ENCODE measurements at regions not wholly inside any gene's neighbourhood (a gene's known extent, or its start where the extent isn't known, plus 50 kb on each side); places are given as distances from the start of the nearest gene placed in this dataset.

GRCh38 chr5:15142458-15142857 lies 270.9 kb upstream of the ANKH start:
- no peak overlapping the region for H2AK5ac ChIP-seq (ENCODE audit: low read length)
- H3K27me3 ChIP-seq (ENCODE audit: insufficient read depth, low read length): no peaks in the 10 kb centered on the region
- WGBS (ENCODE audit: extremely low coverage, insufficient coverage, insufficient read length): no CpG with 5 or more reads among the region's 5 CpGs
- H3K4ac ChIP-seq (ENCODE audit: low read depth, low read length): no peak overlapping the region
- H3K23ac ChIP-seq (ENCODE audit: low read length): no peak overlapping the region
- H2BK12ac ChIP-seq (ENCODE audit: low read length): no peak overlapping the region
- no peaks in the 10 kb centered on the region for H3K36me3 ChIP-seq (ENCODE audit: control insufficient read depth in 1 of 2, insufficient read depth in 2 of 2, low read length in 2 of 2)
- H2BK5ac ChIP-seq (ENCODE audit: low read depth, low read length, poor library complexity): no peak overlapping the region
- no peak overlapping the region for H4K12ac ChIP-seq (ENCODE audit: low read depth, low read length)
- no peaks in the 10 kb centered on the region for H3K9me3 ChIP-seq (ENCODE audit: insufficient read depth, low read depth, low read length)
- no peak overlapping the region for H4K91ac ChIP-seq (ENCODE audit: low read depth, low read length)
- no peak overlapping the region for H2AFZ ChIP-seq (ENCODE audit: insufficient read depth, low read length, poor library complexity)
- H3K4me2 ChIP-seq (ENCODE audit: low read length): no peak overlapping the region
- DNase-seq: no peak
- H3K9ac ChIP-seq (ENCODE audit: low read length): no peak overlapping the region
- H3K27ac ChIP-seq (ENCODE audit: low read depth, low read length): no peak overlapping the region
- H3K79me1 ChIP-seq (ENCODE audit: low read length): no peaks in the 10 kb centered on the region
- no peak overlapping the region for H4K8ac ChIP-seq (ENCODE audit: low read depth, low read length)
- no peak overlapping the region for H3K18ac ChIP-seq (ENCODE audit: low read length)
- no peak overlapping the region for H3K14ac ChIP-seq (ENCODE audit: low read length)
- no peaks in the 10 kb centered on the region for H3K79me2 ChIP-seq (ENCODE audit: control insufficient read depth, insufficient read depth, low read length, poor library complexity)
- no peak overlapping the region for H2BK120ac ChIP-seq (ENCODE audit: insufficient read depth, low read length, poor library complexity)
- H3K4me1 ChIP-seq (ENCODE audit: control insufficient read depth in 1 of 2, insufficient read depth in 2 of 2, low read length in 2 of 2): peaks cover 0 to 4% of the 10 kb centered on the region in 2 experiments
- no peak overlapping the region for H3K4me3 ChIP-seq (ENCODE audit: low read depth, low read length)

DNA sequence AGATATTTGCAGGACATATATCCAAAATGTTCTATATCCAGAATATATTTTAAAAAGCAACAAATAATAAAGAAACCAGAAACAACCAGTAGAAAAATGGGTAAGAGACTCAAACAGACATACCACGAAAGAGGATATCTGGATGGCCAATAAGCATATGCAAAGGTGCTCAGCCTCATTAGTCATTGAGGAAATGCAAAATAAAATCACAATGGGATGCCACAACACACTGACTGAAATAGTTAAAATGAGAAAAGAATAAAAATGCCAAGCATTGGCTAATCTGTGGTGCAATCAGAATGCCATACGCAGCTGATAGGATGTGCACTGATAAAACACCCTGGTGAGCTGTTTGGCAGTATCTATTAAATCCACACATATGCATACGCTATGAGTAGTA lies 265.8 kb upstream of the ANKH start:
- H4K8ac ChIP-seq (ENCODE audit: low read depth, low read length): no peak overlapping the region
- no peak overlapping the region for H4K91ac ChIP-seq (ENCODE audit: low read depth, low read length)
- H2BK12ac ChIP-seq (ENCODE audit: low read length): no peak overlapping the region
- H3K9me3 ChIP-seq (ENCODE audit: insufficient read depth, low read depth, low read length): no peaks in the 10 kb centered on the region
- no peak overlapping the region for H3K4me3 ChIP-seq (ENCODE audit: low read depth, low read length)
- no CpG with 5 or more reads among the region's 3 CpGs for WGBS (ENCODE audit: extremely low coverage, insufficient coverage, insufficient read length)
- no peak overlapping the region for H2BK5ac ChIP-seq (ENCODE audit: low read depth, low read length, poor library complexity)
- H3K4me1 ChIP-seq (ENCODE audit: control insufficient read depth in 1 of 2, insufficient read depth in 2 of 2, low read length in 2 of 2): peaks cover 0 to 4% of the 10 kb centered on the region in 2 experiments
- H3K9ac ChIP-seq (ENCODE audit: low read length): no peak overlapping the region
- H4K12ac ChIP-seq (ENCODE audit: low read depth, low read length): no peak overlapping the region
- no peak overlapping the region for H3K27ac ChIP-seq (ENCODE audit: low read depth, low read length)
- H3K18ac ChIP-seq (ENCODE audit: low read length): no peak overlapping the region
- H3K27me3 ChIP-seq (ENCODE audit: insufficient read depth, low read length): no peaks in the 10 kb centered on the region
- no peak overlapping the region for H3K4ac ChIP-seq (ENCODE audit: low read depth, low read length)
- H3K4me2 ChIP-seq (ENCODE audit: low read length): no peak overlapping the region
- H3K79me1 ChIP-seq (ENCODE audit: low read length): no peaks in the 10 kb centered on the region
- no peak for DNase-seq
- no peak overlapping the region for H2AFZ ChIP-seq (ENCODE audit: insufficient read depth, low read length, poor library complexity)
- no peak overlapping the region for H2AK5ac ChIP-seq (ENCODE audit: low read length)
- H3K23ac ChIP-seq (ENCODE audit: low read length): no peak overlapping the region
- H3K79me2 ChIP-seq (ENCODE audit: control insufficient read depth, insufficient read depth, low read length, poor library complexity): no peaks in the 10 kb centered on the region
- H3K14ac ChIP-seq (ENCODE audit: low read length): no peak overlapping the region
- H3K36me3 ChIP-seq (ENCODE audit: control insufficient read depth in 1 of 2, insufficient read depth in 2 of 2, low read length in 2 of 2): no peaks in the 10 kb centered on the region
- H2BK120ac ChIP-seq (ENCODE audit: insufficient read depth, low read length, poor library complexity): no peak overlapping the region

DNA sequence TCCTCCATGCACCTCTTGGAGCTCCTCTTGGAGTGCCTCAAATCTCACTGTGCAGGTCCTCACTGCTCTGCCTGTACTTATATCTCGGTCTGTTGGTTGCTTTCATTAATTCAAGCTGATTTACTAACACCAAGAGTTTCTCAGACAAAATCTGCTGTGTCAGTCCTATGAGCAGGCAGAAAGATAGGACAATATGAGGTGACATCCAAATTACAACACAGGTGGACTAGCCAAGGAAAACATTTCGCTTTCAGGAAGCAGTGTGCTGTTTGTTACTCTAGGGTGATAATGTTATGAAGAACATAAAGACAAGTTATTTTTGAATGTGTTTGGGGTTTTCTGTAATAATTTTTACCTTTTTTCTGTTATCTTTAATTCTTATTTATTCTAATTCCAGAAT lies 264.1 kb upstream of the ANKH start:
- Histone ChIP-seq H3K9ac (ENCODE audit: low read length) (no peak overlapping the region), H3K27me3 (ENCODE audit: insufficient read depth, low read length) (no peaks in the 10 kb centered on the region), H2BK12ac (ENCODE audit: low read length) (no peak overlapping the region), H3K9me3 (ENCODE audit: insufficient read depth, low read depth, low read length) (no peaks in the 10 kb centered on the region), H4K91ac (ENCODE audit: low read depth, low read length) (no peak overlapping the region), H3K36me3 (ENCODE audit: control insufficient read depth in 1 of 2, insufficient read depth in 2 of 2, low read length in 2 of 2) (no peaks in the 10 kb centered on the region), H3K23ac (ENCODE audit: low read length) (no peak overlapping the region), H3K4ac (ENCODE audit: low read depth, low read length) (no peak overlapping the region), H3K4me3 (ENCODE audit: low read depth, low read length) (no peak overlapping the region), H4K8ac (ENCODE audit: low read depth, low read length) (no peak overlapping the region), H3K27ac (ENCODE audit: low read depth, low read length) (no peak overlapping the region), H2BK5ac (ENCODE audit: low read depth, low read length, poor library complexity) (no peak overlapping the region), H3K79me1 (ENCODE audit: low read length) (no peaks in the 10 kb centered on the region), H2BK120ac (ENCODE audit: insufficient read depth, low read length, poor library complexity) (no peak overlapping the region), H3K79me2 (ENCODE audit: control insufficient read depth, insufficient read depth, low read length, poor library complexity) (no peaks in the 10 kb centered on the region), H3K4me1 (ENCODE audit: control insufficient read depth in 1 of 2, insufficient read depth in 2 of 2, low read length in 2 of 2) (peaks cover 0 to 4% of the 10 kb centered on the region in 2 experiments), H4K12ac (ENCODE audit: low read depth, low read length) (no peak overlapping the region), H2AK5ac (ENCODE audit: low read length) (no peak overlapping the region), H3K4me2 (ENCODE audit: low read length) (no peak overlapping the region), H2AFZ (ENCODE audit: insufficient read depth, low read length, poor library complexity) (no peak overlapping the region), H3K18ac (ENCODE audit: low read length) (no peak overlapping the region), H3K14ac (ENCODE audit: low read length) (no peak overlapping the region)
- WGBS (ENCODE audit: extremely low coverage, insufficient coverage, insufficient read length): no CpG with 5 or more reads among the region's 2 CpGs
- DNase-seq: no peak

DNA sequence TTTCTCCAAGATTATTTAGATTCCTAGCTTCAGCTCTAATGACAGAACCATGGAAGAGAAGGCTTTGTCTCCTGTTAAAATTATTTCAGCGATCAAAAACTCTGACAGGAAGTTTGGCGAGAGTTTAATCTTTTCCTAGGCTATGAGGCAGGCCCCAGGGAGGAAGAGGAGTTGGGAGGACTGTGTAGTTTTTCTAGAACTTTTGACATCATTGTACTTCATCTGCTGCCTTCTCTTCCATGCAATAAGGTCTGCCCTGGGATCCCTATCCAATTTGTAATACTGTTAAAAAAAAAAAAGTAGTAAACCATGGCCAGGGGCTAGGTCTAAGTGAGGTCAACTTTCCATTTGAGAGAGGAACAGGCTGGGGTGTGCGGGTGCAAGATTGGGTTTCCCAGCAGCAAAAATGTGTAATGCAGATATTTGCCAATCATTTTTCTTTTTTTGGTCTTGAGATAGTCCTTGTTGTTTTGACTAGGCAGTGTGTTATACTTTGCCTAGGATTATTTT lies 261.9 kb upstream of the ANKH start:
- Histone ChIP-seq H4K12ac (ENCODE audit: low read depth, low read length) (no peak overlapping the region), H3K27ac (ENCODE audit: low read depth, low read length) (no peak overlapping the region), H3K79me2 (ENCODE audit: control insufficient read depth, insufficient read depth, low read length, poor library complexity) (no peaks in the 10 kb centered on the region), H2AK5ac (ENCODE audit: low read length) (no peak overlapping the region), H4K91ac (ENCODE audit: low read depth, low read length) (no peak overlapping the region), H3K4me3 (ENCODE audit: low read depth, low read length) (no peak overlapping the region), H2BK120ac (ENCODE audit: insufficient read depth, low read length, poor library complexity) (no peak overlapping the region), H3K9ac (ENCODE audit: low read length) (no peak overlapping the region), H3K9me3 (ENCODE audit: insufficient read depth, low read depth, low read length) (no peaks in the 10 kb centered on the region), H3K4me2 (ENCODE audit: low read length) (no peak overlapping the region), H2BK5ac (ENCODE audit: low read depth, low read length, poor library complexity) (no peak overlapping the region), H3K4me1 (ENCODE audit: control insufficient read depth in 1 of 2, insufficient read depth in 2 of 2, low read length in 2 of 2) (no peaks in the 10 kb centered on the region), H2BK12ac (ENCODE audit: low read length) (no peak overlapping the region), H3K79me1 (ENCODE audit: low read length) (no peaks in the 10 kb centered on the region), H2AFZ (ENCODE audit: insufficient read depth, low read length, poor library complexity) (no peak overlapping the region), H3K18ac (ENCODE audit: low read length) (no peak overlapping the region), H3K27me3 (ENCODE audit: insufficient read depth, low read length) (no peaks in the 10 kb centered on the region), H3K23ac (ENCODE audit: low read length) (no peak overlapping the region), H3K14ac (ENCODE audit: low read length) (no peak overlapping the region), H3K36me3 (ENCODE audit: control insufficient read depth in 1 of 2, insufficient read depth in 2 of 2, low read length in 2 of 2) (no peaks in the 10 kb centered on the region), H3K4ac (ENCODE audit: low read depth, low read length) (no peak overlapping the region), H4K8ac (ENCODE audit: low read depth, low read length) (no peak overlapping the region)
- no CpG with 5 or more reads among the region's 3 CpGs for WGBS (ENCODE audit: extremely low coverage, insufficient coverage, insufficient read length)
- DNase-seq: no peak
